Umbilical cord (tissue), 1 donor: ENCODE measurements at regions not wholly inside any gene's neighbourhood (a gene's known extent, or its start where the extent isn't known, plus 50 kb on each side); places are given as distances from the start of the nearest gene placed in this dataset.
"Not testable (repeated sequence)": the region's sequence is repeated elsewhere in the genome, so short reads cannot be mapped to it uniquely, and the experiment has no call there.

Source experiments
- DNase-seq: peaks from one replicate; pipeline ENCODE4 v3.0.0-alpha.2; 2015; ENCODE audit warnings: low spot score

- not testable (repeated sequence) for DNase-seq
Observed at GRCh38 chr13:64686536-64686935, 2543.6 kb downstream of the PCDH9 start.

- DNase-seq: no peak
Observed at GRCh38 chr13:64684685-64685431, 2545.3 kb downstream of the PCDH9 start.

DNA sequence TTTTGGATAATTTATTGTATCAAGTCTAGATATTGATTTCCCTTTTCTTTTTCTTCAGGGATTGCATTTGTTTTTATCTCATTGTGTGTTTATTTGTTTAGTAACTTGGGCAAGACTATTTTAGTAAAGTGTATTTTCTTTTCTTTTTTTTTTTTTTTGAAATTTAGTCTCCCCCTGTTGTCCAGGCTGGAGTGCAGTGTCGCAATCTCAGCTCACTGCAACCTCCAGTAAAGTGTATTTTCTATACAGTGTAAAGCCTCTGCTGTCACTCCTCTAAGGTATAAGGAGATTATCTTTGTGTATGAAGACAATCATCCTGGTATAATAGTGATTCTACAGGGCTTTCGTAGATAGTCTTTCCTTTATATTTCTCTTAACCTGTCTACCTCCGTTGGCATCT is 2546.0 kb downstream of the PCDH9 start:
- DNase-seq: no peak

GRCh38 chr13:64680739-64681138 is 2549.4 kb downstream of the PCDH9 start:
- DNase-seq: no peak

DNA sequence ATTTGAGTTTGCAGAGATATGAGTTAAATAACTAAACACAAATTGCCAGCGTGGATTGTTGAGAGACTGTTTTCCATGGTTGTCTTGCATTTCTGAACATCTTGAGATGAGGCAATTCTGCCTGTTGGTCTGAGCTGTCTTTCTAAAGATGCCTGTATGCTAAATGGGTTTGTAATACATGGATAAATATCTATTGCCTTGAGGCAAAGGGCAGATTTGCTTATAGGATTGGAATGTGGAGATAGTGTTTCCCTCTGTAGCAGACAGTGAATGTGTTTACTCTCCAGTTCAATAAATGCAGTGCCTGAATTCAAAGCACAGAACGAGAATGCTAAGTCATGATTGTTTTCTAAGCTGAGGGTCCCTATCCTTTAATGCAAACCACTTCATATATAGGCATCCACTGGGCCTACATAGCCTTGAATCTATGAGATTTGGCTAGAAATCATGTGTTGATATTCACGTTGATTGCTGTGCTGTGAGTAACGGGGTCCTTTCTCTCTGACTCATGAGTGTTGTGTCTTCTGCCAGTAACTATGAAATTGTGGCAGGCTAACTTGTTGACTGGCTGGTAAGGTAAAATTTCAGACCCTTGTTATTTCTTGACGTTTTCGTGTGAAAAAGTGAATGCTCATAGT is 2554.8 kb downstream of the PCDH9 start:
- peak; percentile 5 for DNase-seq

DNA sequence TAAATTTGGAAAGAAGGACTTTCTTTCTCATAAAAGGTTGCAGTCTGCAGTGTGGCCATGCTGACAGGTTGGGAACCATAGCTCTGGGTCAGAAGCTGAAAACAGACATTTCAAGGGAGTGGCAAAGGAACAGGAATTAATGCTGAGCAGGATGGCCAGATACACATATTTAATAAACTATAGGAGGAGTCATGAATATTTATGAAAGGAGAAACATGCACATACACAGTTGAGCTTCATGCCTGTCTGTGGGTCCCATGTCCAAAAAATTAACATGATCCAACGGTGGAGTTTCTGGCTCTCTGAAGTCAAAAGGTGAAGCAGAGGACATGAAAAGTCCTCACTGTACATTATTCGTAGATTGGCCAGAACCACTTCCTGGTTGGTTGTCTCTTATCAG is 2556.0 kb downstream of the PCDH9 start:
- DNase-seq: no peak

GRCh38 chr13:64672751-64673150 is 2557.4 kb downstream of the PCDH9 start:
- DNase-seq: peak; percentile 3

GRCh38 chr13:64662887-64663593 is 2567.1 kb downstream of the PCDH9 start:
- DNase-seq: no peak

GRCh38 chr13:64648293-64648692 is 2581.8 kb downstream of the PCDH9 start:
- DNase-seq: no peak

DNA sequence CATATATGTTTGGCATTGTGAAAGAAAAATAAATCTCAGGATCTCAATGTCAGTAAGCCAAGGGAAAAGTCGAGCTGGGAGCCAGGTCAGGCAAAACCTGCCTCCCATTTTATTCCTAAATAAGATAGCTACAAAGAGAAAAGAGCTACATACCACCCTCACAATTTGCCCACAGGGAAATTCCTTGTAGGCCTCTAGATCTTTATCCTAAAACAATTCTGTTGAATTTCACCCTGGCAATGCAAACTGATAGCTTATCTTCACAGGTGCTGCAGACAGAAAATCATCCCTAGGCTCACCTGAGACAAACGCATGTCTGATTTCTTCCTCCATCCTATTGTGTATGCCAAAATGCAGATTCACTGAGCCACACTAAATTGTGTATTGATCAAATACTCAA is 2587.1 kb downstream of the PCDH9 start:
- DNase-seq: peak; percentile 30

GRCh38 chr13:64640002-64640401 is 2590.1 kb downstream of the PCDH9 start:
- DNase-seq: no peak

DNA sequence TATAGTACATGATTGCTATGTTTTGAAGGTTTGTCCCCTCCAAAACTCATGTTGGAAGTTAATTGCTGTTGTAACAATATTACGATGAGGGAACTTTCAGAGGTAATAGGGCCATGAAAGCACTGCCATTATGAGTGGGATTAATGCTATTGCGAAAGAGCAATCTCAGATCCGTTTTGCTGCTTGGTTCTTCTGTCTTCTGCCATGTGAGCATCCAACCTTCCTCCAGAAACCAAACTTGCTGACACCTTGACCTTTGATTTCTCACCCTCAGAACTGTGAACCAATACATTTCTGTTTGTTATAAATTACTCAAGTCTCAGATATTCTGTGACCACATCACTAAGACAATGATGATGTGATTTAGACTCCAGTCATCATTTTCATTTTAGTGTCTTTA is 2590.9 kb downstream of the PCDH9 start:
- no peak for DNase-seq

DNA sequence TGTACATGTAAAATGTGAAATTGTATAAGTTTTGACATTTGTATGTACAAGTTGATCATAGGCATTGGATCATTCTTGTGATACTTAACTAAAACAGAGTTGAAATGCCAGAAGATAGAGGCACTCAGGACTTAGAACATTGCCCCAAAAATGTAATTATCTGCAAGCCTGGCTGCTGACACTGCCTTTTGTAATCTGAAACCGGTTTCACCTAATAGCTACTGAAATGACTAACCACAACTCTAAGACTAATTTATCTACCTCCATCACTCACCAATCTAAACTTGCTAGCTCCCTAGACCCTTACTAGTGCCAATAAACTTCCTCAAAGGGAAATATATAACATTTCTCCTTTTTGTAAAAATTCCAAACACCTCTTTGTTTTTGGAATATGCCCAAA is 2596.2 kb downstream of the PCDH9 start:
- DNase-seq: no peak

GRCh38 chr13:64627654-64628053 is 2602.5 kb downstream of the PCDH9 start:
- no peak for DNase-seq

DNA sequence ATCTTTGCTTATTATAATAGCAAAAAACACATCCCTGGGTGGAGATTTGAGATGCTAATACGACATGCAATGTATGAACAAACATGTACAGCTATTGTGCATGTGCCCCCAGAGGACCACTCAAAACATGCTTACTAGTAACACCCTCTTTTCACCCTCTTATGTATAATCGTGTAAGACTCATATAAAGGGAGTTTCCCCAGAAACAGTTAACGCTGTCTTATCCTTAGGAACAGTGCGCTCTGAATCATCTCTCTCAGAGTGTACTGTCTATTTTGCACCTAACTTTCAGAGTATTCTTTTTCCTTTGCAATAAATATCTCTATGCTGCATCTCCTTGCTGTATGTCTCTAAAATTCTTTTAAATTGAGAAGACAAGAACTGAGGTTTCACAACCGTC is 2604.0 kb downstream of the PCDH9 start:
- DNase-seq: no peak

DNA sequence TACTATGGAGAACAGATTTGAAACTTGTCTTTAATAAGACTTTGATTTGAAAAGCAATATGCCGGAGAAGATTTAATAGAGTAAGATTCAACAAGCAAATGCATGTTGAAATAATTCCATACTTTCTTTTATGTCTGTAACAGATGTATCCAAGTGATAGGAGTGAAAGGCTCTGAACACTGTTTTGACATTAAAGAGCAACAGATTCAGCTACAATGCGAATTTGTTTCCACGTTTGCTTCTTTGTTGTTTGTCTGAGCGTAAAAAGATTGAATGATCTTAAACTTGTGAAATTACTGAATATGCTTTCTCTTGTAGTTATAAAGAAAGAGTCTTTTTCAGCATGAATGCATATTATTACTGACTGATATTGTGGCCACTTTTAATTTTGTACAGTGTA is 2612.9 kb downstream of the PCDH9 start:
- DNase-seq: no peak

GRCh38 chr13:64591971-64592370 is 2638.2 kb downstream of the PCDH9 start:
- peak; percentile 61 for DNase-seq

- no peak for DNase-seq
Observed at GRCh38 chr13:64579331-64579730, 2650.8 kb downstream of the PCDH9 start.

DNA sequence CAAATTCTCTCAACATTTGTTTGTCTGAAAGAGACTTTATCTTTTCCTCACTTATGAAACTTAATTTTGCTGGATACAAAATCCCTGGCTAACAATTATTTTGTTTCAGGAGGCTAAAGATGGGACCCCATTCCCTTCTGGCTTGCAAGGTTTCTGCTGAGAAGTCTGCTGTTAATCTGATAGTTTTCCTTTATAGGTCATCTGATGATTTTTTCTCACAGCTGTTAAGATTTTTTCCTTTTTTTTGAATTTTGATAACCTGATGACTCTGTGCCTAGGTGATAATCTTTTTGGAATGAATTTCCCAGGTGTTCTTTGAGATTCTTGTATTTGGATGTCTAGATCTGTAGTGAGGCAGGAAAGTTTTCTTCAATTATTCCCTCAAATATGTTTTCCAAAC is 2661.4 kb downstream of the PCDH9 start:
- no peak for DNase-seq

GRCh38 chr13:64558031-64558430 is 2672.1 kb downstream of the PCDH9 start:
- DNase-seq: not testable (repeated sequence)

- no peak for DNase-seq
Observed at GRCh38 chr13:64556376-64556775, 2673.8 kb downstream of the PCDH9 start.

- DNase-seq: no peak
Observed at GRCh38 chr13:64553411-64554129, 2676.6 kb downstream of the PCDH9 start.
